ENCODE measurements at regions not wholly inside any gene's neighbourhood (a gene's known extent, or its start where the extent isn't known, plus 50 kb on each side); places are given as distances from the start of the nearest gene placed in this dataset.
"Not testable (repeated sequence)": the region's sequence is repeated elsewhere in the genome, so short reads cannot be mapped to it uniquely, and the experiment has no call there.

DNA sequence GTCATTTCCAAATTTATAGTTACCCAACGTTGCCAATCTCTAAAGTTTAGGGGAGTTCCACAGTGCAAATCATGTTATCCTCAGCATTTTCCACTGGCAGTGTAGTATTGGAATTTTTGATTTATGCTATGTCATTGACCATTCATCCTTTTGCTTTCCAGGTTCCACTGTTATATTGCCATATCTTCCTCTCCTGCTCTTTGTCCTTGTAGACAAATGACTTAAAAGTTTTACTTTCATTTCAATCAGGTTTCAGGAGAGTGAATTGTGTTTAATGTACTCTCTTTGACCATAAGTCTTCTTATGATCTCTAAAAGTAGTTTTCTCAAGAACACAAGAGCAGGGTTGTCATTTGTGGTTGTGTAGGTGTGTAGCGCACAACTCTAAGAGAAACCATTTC, 274.6 kb downstream of the COG6 start:
- H3K4me3 Mint-ChIP-seq (ENCODE audit: low read depth): no peak overlapping the region
- DNase-seq (ENCODE audit: low spot score, unreplicated experiment): no peak
- H3K27ac Mint-ChIP-seq: no peak overlapping the region
- H3K9me3 Mint-ChIP-seq (ENCODE audit: low read depth): peaks cover 12% of the 10 kb centered on the region
- H3K27me3 Mint-ChIP-seq: no peaks in the 10 kb centered on the region
- TF ChIP-seq, protein P1, sequence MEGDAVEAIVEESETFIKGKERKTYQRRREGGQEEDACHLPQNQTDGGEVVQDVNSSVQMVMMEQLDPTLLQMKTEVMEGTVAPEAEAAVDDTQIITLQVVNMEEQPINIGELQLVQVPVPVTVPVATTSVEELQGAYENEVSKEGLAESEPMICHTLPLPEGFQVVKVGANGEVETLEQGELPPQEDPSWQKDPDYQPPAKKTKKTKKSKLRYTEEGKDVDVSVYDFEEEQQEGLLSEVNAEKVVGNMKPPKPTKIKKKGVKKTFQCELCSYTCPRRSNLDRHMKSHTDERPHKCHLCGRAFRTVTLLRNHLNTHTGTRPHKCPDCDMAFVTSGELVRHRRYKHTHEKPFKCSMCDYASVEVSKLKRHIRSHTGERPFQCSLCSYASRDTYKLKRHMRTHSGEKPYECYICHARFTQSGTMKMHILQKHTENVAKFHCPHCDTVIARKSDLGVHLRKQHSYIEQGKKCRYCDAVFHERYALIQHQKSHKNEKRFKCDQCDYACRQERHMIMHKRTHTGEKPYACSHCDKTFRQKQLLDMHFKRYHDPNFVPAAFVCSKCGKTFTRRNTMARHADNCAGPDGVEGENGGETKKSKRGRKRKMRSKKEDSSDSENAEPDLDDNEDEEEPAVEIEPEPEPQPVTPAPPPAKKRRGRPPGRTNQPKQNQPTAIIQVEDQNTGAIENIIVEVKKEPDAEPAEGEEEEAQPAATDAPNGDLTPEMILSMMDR (IDR thresholded peaks at IDR 0.05; ENCODE audit: unreplicated experiment): no peak
- peaks cover 4% of the 10 kb centered on the region for H3K4me1 Mint-ChIP-seq (ENCODE audit: low read depth)
- H3K36me3 Mint-ChIP-seq (ENCODE audit: insufficient read depth): no peaks in the 10 kb centered on the region

DNA sequence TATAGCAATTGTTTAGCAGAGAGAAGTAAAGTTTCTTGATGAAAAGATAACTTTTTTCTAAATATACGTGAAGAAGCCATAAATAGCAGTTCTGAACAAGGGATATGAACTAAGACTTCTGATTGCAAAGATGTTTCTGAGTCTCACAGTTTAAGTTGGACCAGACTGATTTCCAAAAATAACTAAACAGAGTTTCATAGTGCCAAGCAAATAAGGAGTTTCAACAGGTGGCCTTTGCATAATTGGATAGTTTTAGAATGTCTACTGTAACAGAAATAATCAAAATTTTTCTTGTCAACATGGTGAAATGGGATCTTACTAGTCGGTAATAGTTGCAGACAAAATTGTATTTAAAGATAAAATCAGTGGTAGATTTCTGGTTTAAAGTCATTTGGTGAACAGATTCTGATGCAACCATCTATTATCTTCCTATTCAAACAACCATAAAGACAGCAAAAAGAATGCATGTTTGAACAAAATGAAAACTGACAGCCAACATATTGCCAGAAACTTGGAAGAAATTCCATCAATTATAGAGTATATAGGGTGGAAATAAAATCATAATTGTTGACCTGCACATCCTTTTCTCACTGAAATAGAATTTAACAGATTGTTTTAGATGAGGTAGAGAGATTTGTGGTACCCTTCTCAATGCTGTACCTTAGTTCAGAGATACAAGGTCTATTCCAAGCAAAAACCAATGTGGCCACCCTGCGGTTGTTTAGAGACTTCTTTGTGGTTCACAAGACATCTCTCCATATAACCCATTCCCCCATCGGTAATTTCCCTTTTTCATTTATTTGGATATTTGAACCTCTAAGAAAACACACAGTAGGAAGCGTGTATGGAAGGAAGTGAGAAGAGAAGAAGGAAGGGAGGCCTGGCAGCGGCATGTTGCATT, 275.3 kb downstream of the COG6 start:
- H3K27ac Mint-ChIP-seq: no peak overlapping the region
- H3K27me3 Mint-ChIP-seq: no peaks in the 10 kb centered on the region
- peaks cover 8% of the 10 kb centered on the region for H3K9me3 Mint-ChIP-seq (ENCODE audit: low read depth)
- TF ChIP-seq, protein P1 (IDR thresholded peaks at IDR 0.05; ENCODE audit: unreplicated experiment): no peak
- H3K36me3 Mint-ChIP-seq (ENCODE audit: insufficient read depth): no peaks in the 10 kb centered on the region
- DNase-seq (ENCODE audit: low spot score, unreplicated experiment): no peak
- H3K4me1 Mint-ChIP-seq (ENCODE audit: low read depth): peaks cover 4% of the 10 kb centered on the region
- no peak overlapping the region for H3K4me3 Mint-ChIP-seq (ENCODE audit: low read depth)

DNA sequence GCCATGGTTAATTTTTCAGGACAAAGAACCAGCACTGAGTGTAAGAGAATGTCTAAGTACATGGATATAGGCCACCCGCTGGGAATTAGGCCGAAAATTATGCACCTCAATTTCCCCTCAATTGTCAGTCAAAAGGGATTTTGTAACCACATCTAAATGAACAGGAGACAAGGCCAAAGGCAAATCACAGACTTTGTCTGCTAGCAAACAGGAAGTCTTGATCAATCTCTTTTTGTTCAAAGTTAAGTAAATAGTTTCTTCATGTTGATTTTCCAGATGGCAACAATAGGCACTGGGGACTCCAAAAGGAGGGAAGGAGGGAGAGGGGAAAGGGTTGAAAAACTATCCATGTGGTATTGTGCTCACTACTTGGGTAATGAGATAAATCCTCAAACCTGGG, 276.0 kb downstream of the COG6 start:
- Mint-ChIP-seq H3K4me3 (ENCODE audit: low read depth) (no peak overlapping the region), H3K27me3 (no peaks in the 10 kb centered on the region), H3K36me3 (ENCODE audit: insufficient read depth) (no peaks in the 10 kb centered on the region), H3K4me1 (ENCODE audit: low read depth) (peaks cover 4% of the 10 kb centered on the region), H3K9me3 (ENCODE audit: low read depth) (peaks cover 8% of the 10 kb centered on the region), H3K27ac (no peak overlapping the region)
- TF ChIP-seq, protein P1 (IDR thresholded peaks at IDR 0.05; ENCODE audit: unreplicated experiment): no peak
- DNase-seq (ENCODE audit: low spot score, unreplicated experiment): no peak

DNA sequence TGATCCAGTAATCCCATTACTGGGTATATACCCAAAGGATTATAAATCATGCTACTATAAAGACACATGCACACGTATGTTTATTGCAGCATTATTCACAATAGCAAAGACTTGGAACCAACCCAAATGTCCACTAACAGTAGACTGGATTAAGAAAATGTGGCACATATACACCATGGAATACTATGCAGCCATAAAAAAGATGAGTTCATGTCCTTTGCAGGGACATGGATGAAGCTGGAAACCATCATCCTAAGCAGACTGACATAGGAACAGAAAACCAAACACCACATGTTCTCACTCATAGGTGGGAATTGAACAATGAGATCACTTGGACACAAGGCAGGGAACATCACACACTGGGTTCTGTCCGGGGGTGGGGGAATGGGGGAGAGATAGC, 277.1 kb downstream of the COG6 start:
- not testable (repeated sequence) for H3K4me1 Mint-ChIP-seq (ENCODE audit: low read depth); H3K4me3 Mint-ChIP-seq (ENCODE audit: low read depth); DNase-seq (ENCODE audit: low spot score, unreplicated experiment); H3K27ac Mint-ChIP-seq; H3K36me3 Mint-ChIP-seq (ENCODE audit: insufficient read depth); H3K27me3 Mint-ChIP-seq; H3K9me3 Mint-ChIP-seq (ENCODE audit: low read depth)

DNA sequence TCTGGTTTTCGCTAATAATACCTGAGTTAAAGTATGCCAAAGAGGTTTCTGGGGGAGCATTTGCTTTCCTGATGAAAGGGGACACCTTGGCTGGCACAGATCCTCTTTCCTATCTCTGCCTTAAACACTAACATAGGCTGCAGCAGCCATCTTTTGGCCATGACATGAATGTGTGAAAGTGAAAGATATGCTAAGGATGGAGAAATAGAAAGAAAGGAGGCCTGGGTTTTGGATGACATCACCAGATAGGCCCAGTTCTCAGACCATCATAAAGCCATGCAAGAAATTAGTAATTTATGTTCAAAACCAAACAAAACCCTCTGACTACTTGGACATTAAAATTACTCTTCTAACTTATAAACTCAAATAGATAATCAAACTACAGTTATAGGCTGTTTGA, 279.7 kb downstream of the COG6 start:
- Mint-ChIP-seq H3K4me3 (ENCODE audit: low read depth) (no peak overlapping the region), H3K36me3 (ENCODE audit: insufficient read depth) (no peaks in the 10 kb centered on the region), H3K27me3 (no peaks in the 10 kb centered on the region), H3K4me1 (ENCODE audit: low read depth) (peaks cover 2% of the 10 kb centered on the region), H3K27ac (no peak overlapping the region), H3K9me3 (ENCODE audit: low read depth) (peaks cover 8% of the 10 kb centered on the region)
- TF ChIP-seq, protein P1 (IDR thresholded peaks at IDR 0.05; ENCODE audit: unreplicated experiment): no peak
- DNase-seq (ENCODE audit: low spot score, unreplicated experiment): no peak

DNA sequence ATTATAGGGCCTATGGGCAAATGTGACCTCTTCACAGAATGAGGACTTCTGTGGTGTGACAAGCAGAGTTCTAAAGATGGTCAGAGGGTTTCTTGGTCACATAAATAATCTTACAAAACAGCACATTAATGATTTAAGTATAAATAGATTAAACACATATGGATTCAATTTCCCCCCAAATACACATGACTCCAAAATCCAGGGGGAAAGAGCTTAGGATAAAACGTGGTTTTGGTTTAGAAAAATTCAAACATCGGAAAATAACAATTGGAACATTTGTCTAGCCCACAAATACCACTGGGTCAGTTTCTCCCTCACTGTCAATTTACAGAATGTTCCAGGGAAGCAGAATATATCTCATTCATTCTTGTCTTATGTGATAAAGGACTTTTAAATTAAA, 283.1 kb downstream of the COG6 start:
- DNase-seq (ENCODE audit: low spot score, unreplicated experiment): no peak
- no peak overlapping the region for H3K27ac Mint-ChIP-seq

More for the DNA sequence above, 283.1 kb downstream of the COG6 start:
- TF ChIP-seq, protein P1 (IDR thresholded peaks at IDR 0.05; ENCODE audit: unreplicated experiment): no peak
- Mint-ChIP-seq H3K27me3 (peaks cover 6% of the 10 kb centered on the region), H3K4me3 (ENCODE audit: low read depth) (no peak overlapping the region), H3K36me3 (ENCODE audit: insufficient read depth) (no peaks in the 10 kb centered on the region), H3K4me1 (ENCODE audit: low read depth) (no peaks in the 10 kb centered on the region), H3K9me3 (ENCODE audit: low read depth) (no peaks in the 10 kb centered on the region)
